Astrocyte of the cerebellum (primary cell): ENCODE measurements at regions not wholly inside any gene's neighbourhood (a gene's known extent, or its start where the extent isn't known, plus 50 kb on each side); places are given as distances from the start of the nearest gene placed in this dataset.
A peak's percentile ranks its signal among the peaks of the same experiment; 100 is the strongest.

Experiments used
- DNase-seq: peaks from one replicate; pipeline ENCODE4 v3.0.0-alpha.2; 2011; ENCODE audit warnings: low read depth
- H3K4me3 ChIP-seq: 2 replicates; pipeline ENCODE4 v1.5.1; 2011; ENCODE audit warnings: mild to moderate bottlenecking, low read depth, low read length, moderate library complexity
- in situ Hi-C: cut with HindIII; loops from 2 replicates; pipeline ENCODE4 v1.10.0; 2017; ENCODE audit warnings: low sequenced_read_pairs
- TF ChIP-seq, protein P1 (sequence below): IDR thresholded peaks from 2 replicates; pipeline ENCODE4 v1.5.1; 2012; ENCODE audit warnings: low read length, low read depth, moderate library complexity, mild to moderate bottlenecking; ENCODE audit errors: missing control alignments

- in situ Hi-C loops: no loop called here
- no peak for DNase-seq
- TF ChIP-seq, protein P1, sequence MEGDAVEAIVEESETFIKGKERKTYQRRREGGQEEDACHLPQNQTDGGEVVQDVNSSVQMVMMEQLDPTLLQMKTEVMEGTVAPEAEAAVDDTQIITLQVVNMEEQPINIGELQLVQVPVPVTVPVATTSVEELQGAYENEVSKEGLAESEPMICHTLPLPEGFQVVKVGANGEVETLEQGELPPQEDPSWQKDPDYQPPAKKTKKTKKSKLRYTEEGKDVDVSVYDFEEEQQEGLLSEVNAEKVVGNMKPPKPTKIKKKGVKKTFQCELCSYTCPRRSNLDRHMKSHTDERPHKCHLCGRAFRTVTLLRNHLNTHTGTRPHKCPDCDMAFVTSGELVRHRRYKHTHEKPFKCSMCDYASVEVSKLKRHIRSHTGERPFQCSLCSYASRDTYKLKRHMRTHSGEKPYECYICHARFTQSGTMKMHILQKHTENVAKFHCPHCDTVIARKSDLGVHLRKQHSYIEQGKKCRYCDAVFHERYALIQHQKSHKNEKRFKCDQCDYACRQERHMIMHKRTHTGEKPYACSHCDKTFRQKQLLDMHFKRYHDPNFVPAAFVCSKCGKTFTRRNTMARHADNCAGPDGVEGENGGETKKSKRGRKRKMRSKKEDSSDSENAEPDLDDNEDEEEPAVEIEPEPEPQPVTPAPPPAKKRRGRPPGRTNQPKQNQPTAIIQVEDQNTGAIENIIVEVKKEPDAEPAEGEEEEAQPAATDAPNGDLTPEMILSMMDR: no peak
- H3K4me3 ChIP-seq: no peak overlapping the region
Measured at GRCh38 chr13:38044067-38044466, 174.5 kb upstream of the TRPC4 start.

DNA sequence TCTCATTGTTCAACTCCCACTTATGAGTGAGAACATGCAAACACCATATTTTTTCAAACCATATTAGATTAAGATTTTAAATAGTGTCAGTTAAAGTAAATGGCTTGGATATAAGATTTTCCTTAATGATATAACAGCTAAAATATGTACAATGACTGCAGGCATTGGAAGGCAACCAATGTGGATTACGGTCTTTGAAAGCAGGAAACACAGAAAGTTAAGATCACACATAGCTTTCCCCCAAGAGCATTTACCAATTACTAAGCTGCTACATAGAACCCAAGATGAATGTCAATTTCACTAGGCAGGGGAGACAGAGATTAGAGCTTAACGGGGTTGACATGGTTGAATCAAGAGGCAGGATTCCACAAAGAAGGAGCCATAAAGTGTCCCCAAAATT, 173.2 kb upstream of the TRPC4 start:
- no peak for DNase-seq
- H3K4me3 ChIP-seq: no peak overlapping the region
- in situ Hi-C loops: no loop called here
- TF ChIP-seq, protein P1: no peak

DNA sequence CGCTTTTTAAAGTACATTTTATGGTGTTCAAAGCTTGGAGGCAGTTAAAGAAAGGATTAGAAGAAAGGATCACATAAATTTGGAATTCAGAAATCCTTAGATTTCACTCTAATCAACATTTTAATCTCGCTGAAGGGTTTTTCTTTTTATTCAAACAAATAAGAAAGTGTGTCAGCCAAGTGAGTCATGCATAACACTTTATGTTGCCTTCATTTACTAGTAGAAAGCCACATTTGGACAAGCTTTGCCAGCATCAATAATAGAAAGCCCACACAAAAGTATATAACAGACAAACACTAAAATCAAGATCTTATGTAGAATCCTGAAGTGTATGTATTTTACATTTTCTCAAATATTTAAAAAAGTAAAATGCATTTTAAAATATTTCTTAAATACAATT, 154.9 kb upstream of the TRPC4 start:
- H3K4me3 ChIP-seq: no peak overlapping the region
- in situ Hi-C loops: no loop called here
- DNase-seq: peak; percentile 28
- TF ChIP-seq, protein P1: no peak

DNA sequence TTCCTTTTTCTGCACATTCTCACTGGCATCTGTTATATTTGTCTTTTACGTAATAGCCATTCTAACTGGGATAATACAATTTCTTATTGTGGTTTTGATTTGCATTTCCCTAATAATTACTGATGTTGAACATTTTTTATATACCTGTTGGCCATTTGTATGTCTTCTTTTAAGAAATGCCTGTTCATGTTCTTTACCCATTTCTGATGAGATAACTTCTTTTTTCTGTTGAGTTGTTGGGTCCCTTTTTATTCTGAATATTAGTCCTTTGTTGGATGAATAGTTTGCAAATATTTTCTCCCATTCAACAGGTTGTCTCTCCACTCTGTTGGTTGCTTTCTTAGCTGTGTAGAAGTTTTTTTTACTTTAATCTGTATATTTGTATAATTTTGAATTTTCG, 147.7 kb upstream of the TRPC4 start:
- no peak overlapping the region for H3K4me3 ChIP-seq
- in situ Hi-C loops: no loop called here
- no peak for DNase-seq
- TF ChIP-seq, protein P1: no peak

DNA sequence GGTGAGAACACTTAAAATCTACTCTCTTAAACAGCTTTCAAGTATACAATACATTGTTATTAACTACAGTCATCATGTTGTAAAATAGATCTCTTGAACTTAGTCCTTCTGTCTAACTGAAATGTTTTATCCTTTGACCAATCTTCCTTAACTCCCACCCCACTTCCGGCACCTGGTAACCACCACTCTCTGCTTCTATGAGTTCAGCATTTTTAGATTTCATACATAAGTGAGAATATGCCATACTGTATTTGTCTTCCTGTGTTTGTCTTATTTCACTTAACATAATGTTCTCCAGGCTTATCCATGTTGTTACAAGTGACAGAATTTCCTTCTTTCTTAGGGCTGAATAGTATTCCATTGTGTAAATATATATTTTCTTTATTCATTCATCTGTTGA, 144.1 kb upstream of the TRPC4 start:
- no peak for DNase-seq
- in situ Hi-C loops: no loop called here
- H3K4me3 ChIP-seq: no peak overlapping the region
- TF ChIP-seq, protein P1: no peak

GRCh38 chr13:38012096-38012495, 142.5 kb upstream of the TRPC4 start:
- in situ Hi-C loops: no loop called here
- no peak overlapping the region for H3K4me3 ChIP-seq

More at GRCh38 chr13:38012096-38012495, 142.5 kb upstream of the TRPC4 start:
- DNase-seq: no peak
- TF ChIP-seq, protein P1: no peak
